GM23338 (cell line): ENCODE measurements at regions not wholly inside any gene's neighbourhood (a gene's known extent, or its start where the extent isn't known, plus 50 kb on each side); places are given as distances from the start of the nearest gene placed in this dataset.

ENCODE experiments used
- EZH2 ChIP-seq: fragments of 200-600 bp; sonication (generic); IDR thresholded peaks from one replicate; pipeline ENCODE4 v1.8.0; 2017; ENCODE audit warnings: antibody characterized with exemption, mild to moderate bottlenecking, low read depth; ENCODE audit not compliant: unreplicated experiment
- EZH2phosphoT487 ChIP-seq: fragments of 200-600 bp; sonication (generic); IDR thresholded peaks from one replicate; pipeline ENCODE4 v1.8.1; 2018; ENCODE audit warnings: antibody characterized with exemption; ENCODE audit not compliant: unreplicated experiment
- JUNB ChIP-seq: IDR thresholded peaks from one replicate; pipeline ENCODE4 v1.6.1; 2016; ENCODE audit warnings: antibody characterized with exemption; ENCODE audit not compliant: unreplicated experiment
- NANOG ChIP-seq: IDR thresholded peaks from 2 replicates; pipeline ENCODE4 v1.6.1; 2016; ENCODE audit warnings: antibody characterized with exemption, borderline replicate concordance
- POLR2AphosphoS5 ChIP-seq: IDR thresholded peaks from 2 replicates; pipeline ENCODE4 v1.6.1; 2016; ENCODE audit warnings: antibody characterized with exemption, low read depth
- TF ChIP-seq, protein P1 (sequence below), 2 experiments: fragments of 200-600 bp in 1 of 2; sonication (generic) in 1 of 2; conservative IDR thresholded peaks; 2 replicates each; pipeline versions ENCODE4 v1.5.1 to v1.6.1; 2016 to 2017; ENCODE audit warnings: antibody characterized with exemption in 2 of 2, low read depth in 2 of 2, mild to moderate bottlenecking in 2 of 2, moderate library complexity in 1 of 2
- TF ChIP-seq, protein P2 (sequence below): IDR thresholded peaks from 2 replicates; pipeline ENCODE4 v1.6.1; 2016; ENCODE audit warnings: antibody characterized with exemption
- TF ChIP-seq, protein P3 (sequence below): IDR thresholded peaks from one replicate; pipeline ENCODE4 v1.6.1; 2018; ENCODE audit warnings: antibody characterized with exemption; ENCODE audit not compliant: unreplicated experiment

DNA sequence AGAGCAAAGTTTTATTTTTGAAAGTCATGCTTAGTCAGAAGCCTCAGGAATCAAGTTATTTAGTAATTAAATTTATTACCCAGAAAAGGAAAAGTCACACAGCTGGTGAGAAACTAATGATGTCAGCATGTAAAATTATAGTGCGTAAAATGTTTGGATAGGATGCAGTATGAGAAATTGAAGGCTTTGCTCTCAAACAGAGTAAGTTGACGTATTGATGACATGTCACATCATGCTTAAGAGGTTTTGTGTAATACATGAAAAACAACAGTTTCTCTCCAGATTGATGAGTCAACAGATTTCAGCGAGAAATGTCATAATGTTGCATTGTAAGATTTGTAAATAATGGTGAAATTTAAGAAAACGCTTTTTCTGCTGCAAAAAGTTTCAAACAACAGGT, 769.8 kb downstream of the METTL15 start:
- no peak for TF ChIP-seq EZH2
- TF ChIP-seq, protein P1, sequence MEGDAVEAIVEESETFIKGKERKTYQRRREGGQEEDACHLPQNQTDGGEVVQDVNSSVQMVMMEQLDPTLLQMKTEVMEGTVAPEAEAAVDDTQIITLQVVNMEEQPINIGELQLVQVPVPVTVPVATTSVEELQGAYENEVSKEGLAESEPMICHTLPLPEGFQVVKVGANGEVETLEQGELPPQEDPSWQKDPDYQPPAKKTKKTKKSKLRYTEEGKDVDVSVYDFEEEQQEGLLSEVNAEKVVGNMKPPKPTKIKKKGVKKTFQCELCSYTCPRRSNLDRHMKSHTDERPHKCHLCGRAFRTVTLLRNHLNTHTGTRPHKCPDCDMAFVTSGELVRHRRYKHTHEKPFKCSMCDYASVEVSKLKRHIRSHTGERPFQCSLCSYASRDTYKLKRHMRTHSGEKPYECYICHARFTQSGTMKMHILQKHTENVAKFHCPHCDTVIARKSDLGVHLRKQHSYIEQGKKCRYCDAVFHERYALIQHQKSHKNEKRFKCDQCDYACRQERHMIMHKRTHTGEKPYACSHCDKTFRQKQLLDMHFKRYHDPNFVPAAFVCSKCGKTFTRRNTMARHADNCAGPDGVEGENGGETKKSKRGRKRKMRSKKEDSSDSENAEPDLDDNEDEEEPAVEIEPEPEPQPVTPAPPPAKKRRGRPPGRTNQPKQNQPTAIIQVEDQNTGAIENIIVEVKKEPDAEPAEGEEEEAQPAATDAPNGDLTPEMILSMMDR (conservative IDR thresholded peaks at IDR 0.05; ENCODE audit: low read depth in 2 of 2) = no peak
- TF ChIP-seq, protein P2, sequence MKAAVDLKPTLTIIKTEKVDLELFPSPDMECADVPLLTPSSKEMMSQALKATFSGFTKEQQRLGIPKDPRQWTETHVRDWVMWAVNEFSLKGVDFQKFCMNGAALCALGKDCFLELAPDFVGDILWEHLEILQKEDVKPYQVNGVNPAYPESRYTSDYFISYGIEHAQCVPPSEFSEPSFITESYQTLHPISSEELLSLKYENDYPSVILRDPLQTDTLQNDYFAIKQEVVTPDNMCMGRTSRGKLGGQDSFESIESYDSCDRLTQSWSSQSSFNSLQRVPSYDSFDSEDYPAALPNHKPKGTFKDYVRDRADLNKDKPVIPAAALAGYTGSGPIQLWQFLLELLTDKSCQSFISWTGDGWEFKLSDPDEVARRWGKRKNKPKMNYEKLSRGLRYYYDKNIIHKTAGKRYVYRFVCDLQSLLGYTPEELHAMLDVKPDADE = no peak
- no peak for TF ChIP-seq EZH2phosphoT487
- TF ChIP-seq NANOG = no peak
- TF ChIP-seq JUNB = no peak
- no peak for TF ChIP-seq POLR2AphosphoS5
- TF ChIP-seq, protein P3, sequence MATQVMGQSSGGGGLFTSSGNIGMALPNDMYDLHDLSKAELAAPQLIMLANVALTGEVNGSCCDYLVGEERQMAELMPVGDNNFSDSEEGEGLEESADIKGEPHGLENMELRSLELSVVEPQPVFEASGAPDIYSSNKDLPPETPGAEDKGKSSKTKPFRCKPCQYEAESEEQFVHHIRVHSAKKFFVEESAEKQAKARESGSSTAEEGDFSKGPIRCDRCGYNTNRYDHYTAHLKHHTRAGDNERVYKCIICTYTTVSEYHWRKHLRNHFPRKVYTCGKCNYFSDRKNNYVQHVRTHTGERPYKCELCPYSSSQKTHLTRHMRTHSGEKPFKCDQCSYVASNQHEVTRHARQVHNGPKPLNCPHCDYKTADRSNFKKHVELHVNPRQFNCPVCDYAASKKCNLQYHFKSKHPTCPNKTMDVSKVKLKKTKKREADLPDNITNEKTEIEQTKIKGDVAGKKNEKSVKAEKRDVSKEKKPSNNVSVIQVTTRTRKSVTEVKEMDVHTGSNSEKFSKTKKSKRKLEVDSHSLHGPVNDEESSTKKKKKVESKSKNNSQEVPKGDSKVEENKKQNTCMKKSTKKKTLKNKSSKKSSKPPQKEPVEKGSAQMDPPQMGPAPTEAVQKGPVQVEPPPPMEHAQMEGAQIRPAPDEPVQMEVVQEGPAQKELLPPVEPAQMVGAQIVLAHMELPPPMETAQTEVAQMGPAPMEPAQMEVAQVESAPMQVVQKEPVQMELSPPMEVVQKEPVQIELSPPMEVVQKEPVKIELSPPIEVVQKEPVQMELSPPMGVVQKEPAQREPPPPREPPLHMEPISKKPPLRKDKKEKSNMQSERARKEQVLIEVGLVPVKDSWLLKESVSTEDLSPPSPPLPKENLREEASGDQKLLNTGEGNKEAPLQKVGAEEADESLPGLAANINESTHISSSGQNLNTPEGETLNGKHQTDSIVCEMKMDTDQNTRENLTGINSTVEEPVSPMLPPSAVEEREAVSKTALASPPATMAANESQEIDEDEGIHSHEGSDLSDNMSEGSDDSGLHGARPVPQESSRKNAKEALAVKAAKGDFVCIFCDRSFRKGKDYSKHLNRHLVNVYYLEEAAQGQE = no peak
